HepG2 (cell line): ENCODE measurements at regions not wholly inside any gene's neighbourhood (a gene's known extent, or its start where the extent isn't known, plus 50 kb on each side); places are given as distances from the start of the nearest gene placed in this dataset.

Source experiments
- ATAC-seq: fragments of 200-7000 bp; cut with Tn5 transposase; 3 replicates; pipeline ENCODE4 v1.9.1; 2020; ENCODE audit warnings: mild to moderate bottlenecking, moderate library complexity
- BruUV-seq: library from RNA; stranded (reverse); fragments of 400-500 nt; replicated peaks from 2 replicates; lab custom pipeline; 2021; lab: Mats Ljungman, UMichigan
- CTCF ChIA-PET: fragments of 300-600 bp; formaldehyde crosslinking; extraction: SDS; loops from one replicate; lab custom pipeline; 2021; ENCODE audit warnings: low total read pairs, inconsistent platforms, low intra/inter-chr PET ratio; lab: Yijun Ruan, JAX
- POLR2A ChIA-PET: fragments of 350-600 bp; sonication (Branson Sonifier 250); formaldehyde crosslinking; loops from one replicate; lab custom pipeline; 2020; ENCODE audit warnings: antibody characterized with exemption, inconsistent platforms; lab: Yijun Ruan, JAX
- DNase-seq: peaks from one replicate; pipeline ENCODE4 v3.0.0-alpha.2; 2015; ENCODE audit warnings: low spot score
- FAIRE-seq: peaks from 3 replicates; lab custom pipeline; 2011; peaks lifted over from hg19 to GRCh38; lab: Jason Lieb, UNC
- H2AFZ ChIP-seq: one replicate; pipeline ENCODE4 v1.6.1; 2011; ENCODE audit warnings: low read length, inconsistent platforms
- H3K27ac ChIP-seq: fragments of 300-600 bp; 3 replicates; pipeline ENCODE4 v1.8.0; 2011; ENCODE audit warnings: mixed run types, mild to moderate bottlenecking, mixed read lengths, low read length, inconsistent platforms; ENCODE audit not compliant: insufficient read depth; ENCODE audit errors: extremely low read length
- H3K27me3 ChIP-seq, 2 experiments: fragments of 200-600 bp in 1 of 2; 2 replicates in 1 of 2; 3 replicates in 1 of 2; pipeline versions ENCODE4 v1.6.0 to v1.8.0; 2011; ENCODE audit warnings: low read length in 2 of 2, mild to moderate bottlenecking in 2 of 2, moderate library complexity in 2 of 2, inconsistent platforms in 1 of 2; ENCODE audit not compliant: insufficient read depth in 2 of 2, control insufficient read depth in 1 of 2
- H3K36me3 ChIP-seq, 2 experiments: fragments of 200-600 bp in 1 of 2; replicated peaks in 1 of 2; 2 replicates in 1 of 2; 3 replicates in 1 of 2; pipeline versions ENCODE4 v1.5.1 to v1.8.0; 2011; ENCODE audit warnings: low read length in 2 of 2, inconsistent platforms in 1 of 2; ENCODE audit not compliant: insufficient read depth in 2 of 2, control insufficient read depth in 1 of 2
- H3K4me1 ChIP-seq: 2 replicates; pipeline ENCODE4 v1.5.1; 2012; ENCODE audit warnings: low read length, inconsistent platforms; ENCODE audit not compliant: insufficient read depth
- H3K4me2 ChIP-seq: 2 replicates; pipeline ENCODE4 v1.6.0; 2011; ENCODE audit warnings: low read depth, low read length, inconsistent platforms
- H3K4me3 ChIP-seq, 3 experiments: fragments of 200-600 bp in 1 of 3; sonication (generic), shearing (Covaris generic) in 1 of 3; replicated peaks in 1 of 3; 2 replicates each; pipeline ENCODE4 v1.5.1; 2011 to 2016; ENCODE audit warnings: low read length in 3 of 3, inconsistent platforms in 2 of 3, low read depth in 2 of 3, mild to moderate bottlenecking in 2 of 3, control low read depth in 1 of 3, mixed read lengths in 1 of 3; ENCODE audit not compliant: insufficient read depth in 1 of 3
- H3K79me2 ChIP-seq: one replicate; pipeline ENCODE4 v1.6.1; 2011; ENCODE audit warnings: low read length, inconsistent platforms; ENCODE audit not compliant: insufficient read depth
- H3K9ac ChIP-seq: 2 replicates; pipeline ENCODE4 v1.6.0; 2011; ENCODE audit warnings: mild to moderate bottlenecking, low read depth, low read length, inconsistent platforms; ENCODE audit not compliant: insufficient read depth
- H3K9me3 ChIP-seq: 2 replicates; pipeline ENCODE4 v1.5.1; 2012; ENCODE audit warnings: mild to moderate bottlenecking, low read length
- H4K20me1 ChIP-seq: 2 replicates; pipeline ENCODE4 v1.6.0; 2011; ENCODE audit warnings: inconsistent platforms, mild to moderate bottlenecking, low read length, moderate library complexity; ENCODE audit not compliant: insufficient read depth
- BRCA1 ChIP-seq: sonication (generic); formaldehyde crosslinking; IDR thresholded peaks from 2 replicates; pipeline ENCODE4 v1.4.0; 2020; ENCODE audit warnings: missing genetic modification reagents
- KAT7 ChIP-seq: IDR thresholded peaks from 2 replicates; pipeline ENCODE4 v1.6.1; 2018; ENCODE audit warnings: borderline replicate concordance, missing compliant biosample characterization
- KDM4B ChIP-seq: sonication (generic); formaldehyde crosslinking; IDR thresholded peaks from 2 replicates; pipeline ENCODE4 v1.4.0; 2020; ENCODE audit warnings: missing genetic modification reagents
- MAZ ChIP-seq, 2 experiments: sonication (generic) in 1 of 2; formaldehyde crosslinking in 1 of 2; IDR thresholded peaks; 2 replicates each; pipeline versions ENCODE4 v1.5.0 to v1.6.1; 2012 to 2020; ENCODE audit warnings: low read depth in 2 of 2, mild to moderate bottlenecking in 2 of 2, borderline replicate concordance in 1 of 2, improper control_type of control experiment in 1 of 2, low read length in 1 of 2, missing genetic modification reagents in 1 of 2, moderate library complexity in 1 of 2
- SATB2 ChIP-seq: sonication (generic); formaldehyde crosslinking; IDR thresholded peaks from 2 replicates; pipeline ENCODE4 v1.5.0; 2020; ENCODE audit warnings: missing genetic modification reagents
- STAG1 ChIP-seq: sonication (generic); formaldehyde crosslinking; IDR thresholded peaks from 2 replicates; pipeline ENCODE4 v1.4.0; 2020; ENCODE audit warnings: missing genetic modification reagents
- TBP ChIP-seq: sonication (generic); formaldehyde crosslinking; IDR thresholded peaks from 2 replicates; pipeline ENCODE4 v1.5.0; 2020; ENCODE audit warnings: missing genetic modification reagents
- ZEB1 ChIP-seq: IDR thresholded peaks from 2 replicates; pipeline ENCODE4 v1.6.1; 2012; ENCODE audit warnings: mild to moderate bottlenecking, low read depth, inconsistent platforms; ENCODE audit not compliant: insufficient replicate concordance
- ZNF644 ChIP-seq: IDR thresholded peaks from 2 replicates; pipeline ENCODE4 v1.6.1; 2016; ENCODE audit warnings: low read depth
- ZNF776 ChIP-seq: sonication (generic); formaldehyde crosslinking; IDR thresholded peaks from 2 replicates; pipeline ENCODE4 v1.4.0; 2020; ENCODE audit warnings: mild to moderate bottlenecking, missing genetic modification reagents
- ZZZ3 ChIP-seq: sonication (generic); formaldehyde crosslinking; IDR thresholded peaks from 2 replicates; pipeline ENCODE4 v1.4.0; 2020; ENCODE audit warnings: missing genetic modification reagents, mild to moderate bottlenecking, borderline replicate concordance
- WGBS: methylation state at CpG from one replicate; pipeline ENCODE4 v1.1.6; 2017; ENCODE audit warnings: low lambda C conversion rate; 5-methylcytosine and 5-hydroxymethylcytosine counted together
- in situ Hi-C: cut with HindIII; loops from 2 replicates; pipeline ENCODE4 v1.10.0; 2017; ENCODE audit warnings: low pct_unique_long_range_greater_than_20kb; ENCODE audit not compliant: extremely low pct_ligation_motif_present
- intact Hi-C: fragments of 100-400 bp; cut with micrococcal nuclease; formaldehyde crosslinking; loops from one replicate; pipeline ENCODE4 v1.10.0; 2022; ENCODE audit not compliant: unreplicated experiment
- TF ChIP-seq, protein P1 (sequence below): IDR thresholded peaks from 2 replicates; pipeline ENCODE4 v1.6.1; 2016; ENCODE audit warnings: mild to moderate bottlenecking
- TF ChIP-seq, protein P2 (sequence below): sonication (generic); formaldehyde crosslinking; IDR thresholded peaks from 2 replicates; pipeline ENCODE4 v1.4.0; 2020; ENCODE audit warnings: mild to moderate bottlenecking, missing genetic modification reagents
- TF ChIP-seq, protein P3 (sequence below): sonication (generic); formaldehyde crosslinking; IDR thresholded peaks from 2 replicates; pipeline ENCODE4 v1.5.1; 2020; ENCODE audit warnings: mild to moderate bottlenecking, missing genetic modification reagents, moderate library complexity
- TF ChIP-seq, protein P4 (sequence below): sonication (generic); formaldehyde crosslinking; IDR thresholded peaks from 2 replicates; pipeline ENCODE4; 2020; ENCODE audit warnings: missing genetic modification reagents, mild to moderate bottlenecking, borderline replicate concordance

DNA sequence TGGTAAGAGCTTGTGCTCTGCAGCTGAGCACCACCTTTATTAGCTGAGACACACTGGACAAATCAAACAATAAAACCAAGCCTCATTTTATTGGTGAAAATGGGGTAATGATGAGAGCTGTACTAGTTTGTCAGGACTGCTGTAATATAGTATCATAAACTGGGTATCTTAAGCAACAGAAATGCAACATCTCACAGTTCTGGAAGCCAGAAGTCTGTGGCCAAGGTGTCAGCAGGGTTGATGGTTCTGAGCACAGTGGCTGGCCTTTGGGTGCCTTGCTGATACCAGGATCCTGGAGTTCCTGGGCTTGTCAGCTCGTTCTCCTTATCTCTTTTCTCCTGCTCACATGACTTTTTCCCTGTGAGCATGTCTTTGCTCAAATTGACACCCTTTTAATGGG is 513.1 kb downstream of the IRX1 start:
- H3K27ac ChIP-seq = no peak overlapping the region
- H3K27me3 ChIP-seq = no peaks in the 10 kb centered on the region
- H3K9me3 ChIP-seq = peaks cover 35% of the 10 kb centered on the region
- H3K36me3 ChIP-seq = no peaks in the 10 kb centered on the region
- 0% methylated on average over 1 of the region's 1 CpG for WGBS
- no TSS peak for BruUV-seq
- no peak overlapping the region for H3K4me2 ChIP-seq
- no peak overlapping the region for H2AFZ ChIP-seq
- H4K20me1 ChIP-seq = no peaks in the 10 kb centered on the region
- TF ChIP-seq SATB2 (CRISPR knock-in tag) (no peak), STAG1 (no peak), BRCA1 (no peak), ZEB1 (no peak), KDM4B (CRISPR knock-in tag) (no peak), KAT7 (CRISPR knock-in tag) (no peak), ZZZ3 (CRISPR knock-in tag) (no peak), TBP (CRISPR knock-in tag) (no peak), MAZ (IDR thresholded peaks at IDR 0.05; ENCODE audit: borderline replicate concordance, low read depth, low read length) (no peak), MAZ (CRISPR knock-in tag; IDR thresholded peaks at IDR 0.05; ENCODE audit: low read depth) (no peak), ZNF776 (CRISPR knock-in tag) (no peak), ZNF644 (no peak)
- TF ChIP-seq, protein P1, sequence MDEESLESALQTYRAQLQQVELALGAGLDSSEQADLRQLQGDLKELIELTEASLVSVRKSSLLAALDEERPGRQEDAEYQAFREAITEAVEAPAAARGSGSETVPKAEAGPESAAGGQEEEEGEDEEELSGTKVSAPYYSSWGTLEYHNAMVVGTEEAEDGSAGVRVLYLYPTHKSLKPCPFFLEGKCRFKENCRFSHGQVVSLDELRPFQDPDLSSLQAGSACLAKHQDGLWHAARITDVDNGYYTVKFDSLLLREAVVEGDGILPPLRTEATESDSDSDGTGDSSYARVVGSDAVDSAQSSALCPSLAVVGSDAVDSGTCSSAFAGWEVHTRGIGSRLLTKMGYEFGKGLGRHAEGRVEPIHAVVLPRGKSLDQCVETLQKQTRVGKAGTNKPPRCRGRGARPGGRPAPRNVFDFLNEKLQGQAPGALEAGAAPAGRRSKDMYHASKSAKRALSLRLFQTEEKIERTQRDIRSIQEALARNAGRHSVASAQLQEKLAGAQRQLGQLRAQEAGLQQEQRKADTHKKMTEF (CRISPR knock-in tag) = no peak
- TF ChIP-seq, protein P2, sequence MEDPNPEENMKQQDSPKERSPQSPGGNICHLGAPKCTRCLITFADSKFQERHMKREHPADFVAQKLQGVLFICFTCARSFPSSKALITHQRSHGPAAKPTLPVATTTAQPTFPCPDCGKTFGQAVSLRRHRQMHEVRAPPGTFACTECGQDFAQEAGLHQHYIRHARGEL (CRISPR knock-in tag) = no peak
- TF ChIP-seq, protein P3, sequence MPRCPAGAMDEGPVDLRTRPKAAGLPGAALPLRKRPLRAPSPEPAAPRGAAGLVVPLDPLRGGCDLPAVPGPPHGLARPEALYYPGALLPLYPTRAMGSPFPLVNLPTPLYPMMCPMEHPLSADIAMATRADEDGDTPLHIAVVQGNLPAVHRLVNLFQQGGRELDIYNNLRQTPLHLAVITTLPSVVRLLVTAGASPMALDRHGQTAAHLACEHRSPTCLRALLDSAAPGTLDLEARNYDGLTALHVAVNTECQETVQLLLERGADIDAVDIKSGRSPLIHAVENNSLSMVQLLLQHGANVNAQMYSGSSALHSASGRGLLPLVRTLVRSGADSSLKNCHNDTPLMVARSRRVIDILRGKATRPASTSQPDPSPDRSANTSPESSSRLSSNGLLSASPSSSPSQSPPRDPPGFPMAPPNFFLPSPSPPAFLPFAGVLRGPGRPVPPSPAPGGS = no peak
- TF ChIP-seq, protein P4, sequence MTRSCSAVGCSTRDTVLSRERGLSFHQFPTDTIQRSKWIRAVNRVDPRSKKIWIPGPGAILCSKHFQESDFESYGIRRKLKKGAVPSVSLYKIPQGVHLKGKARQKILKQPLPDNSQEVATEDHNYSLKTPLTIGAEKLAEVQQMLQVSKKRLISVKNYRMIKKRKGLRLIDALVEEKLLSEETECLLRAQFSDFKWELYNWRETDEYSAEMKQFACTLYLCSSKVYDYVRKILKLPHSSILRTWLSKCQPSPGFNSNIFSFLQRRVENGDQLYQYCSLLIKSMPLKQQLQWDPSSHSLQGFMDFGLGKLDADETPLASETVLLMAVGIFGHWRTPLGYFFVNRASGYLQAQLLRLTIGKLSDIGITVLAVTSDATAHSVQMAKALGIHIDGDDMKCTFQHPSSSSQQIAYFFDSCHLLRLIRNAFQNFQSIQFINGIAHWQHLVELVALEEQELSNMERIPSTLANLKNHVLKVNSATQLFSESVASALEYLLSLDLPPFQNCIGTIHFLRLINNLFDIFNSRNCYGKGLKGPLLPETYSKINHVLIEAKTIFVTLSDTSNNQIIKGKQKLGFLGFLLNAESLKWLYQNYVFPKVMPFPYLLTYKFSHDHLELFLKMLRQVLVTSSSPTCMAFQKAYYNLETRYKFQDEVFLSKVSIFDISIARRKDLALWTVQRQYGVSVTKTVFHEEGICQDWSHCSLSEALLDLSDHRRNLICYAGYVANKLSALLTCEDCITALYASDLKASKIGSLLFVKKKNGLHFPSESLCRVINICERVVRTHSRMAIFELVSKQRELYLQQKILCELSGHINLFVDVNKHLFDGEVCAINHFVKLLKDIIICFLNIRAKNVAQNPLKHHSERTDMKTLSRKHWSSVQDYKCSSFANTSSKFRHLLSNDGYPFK (CRISPR knock-in tag) = no peak
- H3K4me1 ChIP-seq = no peaks in the 10 kb centered on the region
- in situ Hi-C loops (no loop called here), intact Hi-C loops (no loop called here)
- no peak overlapping the region for H3K9ac ChIP-seq
- H3K79me2 ChIP-seq = no peaks in the 10 kb centered on the region
- CTCF ChIA-PET = no interaction called here
- no peak overlapping the region for H3K4me3 ChIP-seq
- POLR2A ChIA-PET = no interaction called here
- no peak for ATAC-seq
- DNase-seq = no peak
- FAIRE-seq = no peak
